GM21423 (cell line): ENCODE measurements at regions not wholly inside any gene's neighbourhood (a gene's known extent, or its start where the extent isn't known, plus 50 kb on each side); places are given as distances from the start of the nearest gene placed in this dataset.

Source experiments
- ATAC-seq: cut with Tn5 transposase; IDR thresholded peaks from one replicate; pipeline ENCODE4 v1.9.1; 2021; ENCODE audit warnings: mild to moderate bottlenecking, moderate library complexity; ENCODE audit not compliant: unreplicated experiment

DNA sequence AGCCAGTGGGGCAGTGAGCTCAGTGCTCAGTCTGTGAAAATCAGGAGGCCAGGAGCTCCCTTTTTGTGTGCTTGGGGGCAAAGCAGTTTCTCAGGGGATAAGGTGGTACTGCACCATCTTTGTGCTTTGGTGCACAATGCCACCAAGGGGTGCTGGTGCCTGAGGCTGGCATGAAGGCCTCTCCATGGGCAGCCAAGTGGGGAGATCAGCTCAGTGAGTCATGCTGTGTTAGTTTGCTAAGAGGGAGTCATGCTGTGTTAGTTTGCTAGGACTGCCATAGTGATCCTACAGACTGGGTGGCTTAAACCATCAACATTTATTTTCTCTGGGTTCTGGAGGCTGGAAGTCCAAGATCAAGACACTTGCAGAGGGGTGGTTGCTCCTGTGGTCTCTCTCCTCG is 428.1 kb downstream of the PRDM2 start:
- no peak for ATAC-seq

DNA sequence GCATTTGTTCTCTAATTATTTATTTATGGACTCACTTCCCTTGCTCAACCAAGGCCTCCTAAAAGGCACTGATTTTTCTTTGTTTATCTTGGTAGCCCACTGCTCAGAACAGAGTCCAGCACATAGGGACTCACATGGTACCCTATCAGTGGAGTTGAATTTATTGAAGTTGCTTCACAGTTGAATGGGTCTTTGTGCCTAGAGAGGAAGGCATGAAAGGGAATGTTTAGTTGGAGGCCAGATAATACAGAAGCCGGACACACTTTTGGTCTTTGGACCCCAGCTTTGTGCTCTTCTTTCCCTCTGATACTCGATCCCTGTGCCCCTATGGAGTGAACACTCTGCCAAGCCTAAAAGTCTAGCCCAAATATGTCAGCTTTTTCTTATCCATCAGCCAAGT is 429.0 kb downstream of the PRDM2 start:
- no peak for ATAC-seq

DNA sequence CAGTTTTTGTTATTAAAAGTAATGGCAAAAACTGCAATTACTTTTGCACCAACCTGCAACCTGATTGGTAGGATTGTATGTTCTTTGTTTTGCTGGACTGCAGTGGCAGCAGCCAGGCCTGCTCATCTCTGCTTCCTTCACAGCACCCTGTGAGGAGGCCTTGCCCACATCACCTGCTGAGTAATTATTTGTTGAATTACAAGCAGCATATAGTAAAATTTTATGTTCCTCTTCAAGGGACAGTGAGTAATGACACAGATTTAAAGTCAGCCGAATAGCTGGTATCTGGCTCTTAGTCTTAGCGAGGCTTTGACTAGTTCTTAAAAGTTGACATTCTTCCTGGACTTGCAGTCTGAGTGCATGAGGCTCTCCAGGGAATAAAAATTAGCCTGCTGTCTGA is 435.1 kb downstream of the PRDM2 start:
- no peak for ATAC-seq

GRCh38 chr1:14136152-14136763 is 436.3 kb downstream of the PRDM2 start:
- ATAC-seq, result no peak

GRCh38 chr1:14136881-14137280 is 436.9 kb downstream of the PRDM2 start:
- no peak for ATAC-seq

GRCh38 chr1:14137411-14138134 is 437.6 kb downstream of the PRDM2 start:
- ATAC-seq, result no peak

DNA sequence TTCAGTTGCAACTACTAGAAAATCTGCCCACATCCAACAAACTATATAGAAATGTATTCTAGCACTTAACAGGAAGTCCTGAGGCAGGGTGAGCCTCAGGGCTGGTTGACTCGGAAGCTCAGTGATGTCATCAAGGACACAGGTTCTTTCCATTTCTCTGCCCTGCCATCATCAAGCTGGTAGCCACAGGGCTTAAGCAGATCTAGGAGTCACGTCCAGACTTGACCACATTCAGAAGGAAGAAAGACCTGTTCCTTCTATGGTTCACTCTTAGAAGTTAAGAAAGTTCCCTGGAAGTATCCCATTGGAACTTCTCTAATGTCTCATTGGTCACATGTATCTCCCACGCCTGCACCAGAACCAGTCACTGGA is 438.1 kb downstream of the PRDM2 start:
- ATAC-seq, result no peak

DNA sequence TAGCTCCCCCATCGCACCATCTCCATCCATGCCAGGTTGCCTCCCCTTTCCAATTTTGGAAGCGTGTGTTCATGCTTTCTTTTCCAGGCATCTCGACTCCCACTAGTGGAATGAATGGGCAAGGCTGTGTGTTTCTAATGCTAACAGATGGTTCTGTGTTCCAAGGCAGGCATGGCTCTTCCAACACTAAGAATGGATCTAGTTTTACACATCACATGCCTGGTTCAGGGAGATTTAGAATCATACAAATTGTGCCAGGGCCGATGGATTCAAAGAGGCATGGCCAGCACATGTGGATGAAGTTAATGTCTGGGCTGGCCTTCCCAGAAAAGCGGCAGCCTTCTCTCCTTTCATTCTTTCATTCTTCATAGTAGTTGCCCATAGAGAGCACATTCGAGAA is 438.7 kb downstream of the PRDM2 start:
- ATAC-seq, result no peak

- ATAC-seq, result no peak
Measured at GRCh38 chr1:14140831-14141401, 440.9 kb downstream of the PRDM2 start.

DNA sequence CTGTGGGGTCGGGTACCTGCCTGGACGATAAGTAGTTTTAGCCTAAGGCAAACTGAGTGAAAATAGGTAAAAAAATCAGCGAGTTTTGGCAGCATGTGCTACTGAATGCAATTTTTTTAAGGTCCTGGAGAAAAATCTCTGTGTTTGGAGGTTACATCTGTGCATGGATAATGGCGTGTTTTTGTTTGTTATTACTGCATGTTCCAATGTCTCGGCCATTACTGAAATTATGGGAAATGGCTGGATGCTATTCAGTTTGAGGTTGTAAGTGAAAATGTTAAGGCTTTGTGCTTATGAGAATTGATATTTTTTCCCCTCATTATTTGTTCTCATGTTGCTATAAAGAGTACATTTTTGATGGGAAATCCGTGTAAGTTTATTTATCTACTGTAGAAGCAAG is 441.7 kb downstream of the PRDM2 start:
- ATAC-seq, result no peak

- ATAC-seq, result no peak
Measured at GRCh38 chr1:14142397-14143100, 442.6 kb downstream of the PRDM2 start.

DNA sequence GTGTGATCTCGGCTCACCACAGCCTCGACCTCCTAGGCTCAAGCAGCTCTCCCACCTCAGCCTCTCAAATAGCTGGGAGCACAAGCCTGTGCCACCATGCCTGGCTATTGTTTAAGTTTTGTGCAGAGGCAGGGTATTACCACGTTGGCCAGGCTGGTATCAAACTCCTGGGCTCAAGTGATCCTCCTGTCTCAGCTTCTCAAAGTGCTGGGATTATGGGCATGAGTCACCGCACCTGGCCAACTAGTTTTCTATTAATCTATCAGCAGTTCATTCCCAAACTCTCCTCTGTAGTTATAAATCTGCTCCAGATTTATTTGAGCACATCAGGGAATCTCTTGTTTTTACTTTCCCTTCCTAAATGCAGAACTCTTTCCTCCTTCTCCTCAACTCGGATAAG is 443.8 kb downstream of the PRDM2 start:
- ATAC-seq, result no peak

DNA sequence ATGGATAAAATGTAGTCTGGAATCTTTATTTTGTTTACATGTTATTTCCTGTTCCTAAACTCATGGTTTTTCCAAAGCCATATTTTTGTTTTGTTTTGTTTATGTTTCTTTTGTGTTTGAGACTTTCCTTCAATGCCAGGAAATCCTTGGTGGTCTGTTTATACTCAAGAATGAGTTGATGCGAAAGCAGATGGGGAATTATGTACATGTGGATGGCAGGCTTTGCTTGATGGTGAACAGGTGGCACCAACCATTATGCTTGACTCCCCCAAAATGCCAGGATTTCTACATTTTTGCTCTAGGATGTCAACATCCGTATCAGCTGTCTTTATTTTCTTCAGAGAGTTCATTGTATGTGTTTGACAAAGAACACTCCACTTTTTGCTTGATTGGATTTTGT is 448.5 kb downstream of the PRDM2 start:
- no peak for ATAC-seq

DNA sequence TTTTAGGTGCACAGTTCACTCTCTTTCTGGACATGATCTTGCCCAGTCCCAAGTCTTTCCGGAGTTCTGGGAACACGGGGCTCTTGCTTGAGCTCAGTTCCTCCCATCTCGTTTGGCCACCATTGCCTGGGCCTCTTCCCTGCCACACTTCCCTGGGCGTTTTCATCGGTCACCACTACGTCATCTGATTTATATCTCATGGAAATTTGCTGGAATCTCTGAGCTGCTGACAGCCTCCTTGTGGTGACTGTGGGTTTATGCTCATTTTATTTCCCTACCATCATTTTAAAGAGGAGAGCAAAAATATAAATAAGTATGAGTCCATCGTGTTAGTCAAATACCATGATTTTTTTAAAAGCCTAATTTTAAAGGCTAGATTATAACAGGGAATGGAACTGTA is 449.1 kb upstream of the KAZN start:
- no peak for ATAC-seq

DNA sequence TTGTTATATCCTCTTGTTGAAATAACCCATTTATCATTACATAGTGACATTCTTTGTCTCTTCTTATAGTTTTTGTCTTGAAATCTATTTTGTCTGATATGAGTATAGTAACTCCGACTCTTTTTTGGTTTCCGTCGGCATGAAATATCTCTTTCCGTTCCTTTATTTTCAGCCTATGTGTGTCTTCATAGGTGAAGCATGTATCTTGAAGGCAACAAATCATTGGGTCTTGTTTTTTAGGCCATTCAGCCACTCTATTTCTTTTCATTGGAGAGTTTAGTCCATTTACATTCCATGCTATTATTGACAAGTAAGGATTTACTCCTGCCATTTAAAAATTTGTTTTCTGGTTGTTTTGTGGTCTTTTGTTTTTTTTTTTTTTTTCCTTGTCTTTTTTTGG is 441.9 kb upstream of the KAZN start:
- no peak for ATAC-seq

GRCh38 chr1:14160781-14161180 is 437.7 kb upstream of the KAZN start:
- ATAC-seq, result no peak

DNA sequence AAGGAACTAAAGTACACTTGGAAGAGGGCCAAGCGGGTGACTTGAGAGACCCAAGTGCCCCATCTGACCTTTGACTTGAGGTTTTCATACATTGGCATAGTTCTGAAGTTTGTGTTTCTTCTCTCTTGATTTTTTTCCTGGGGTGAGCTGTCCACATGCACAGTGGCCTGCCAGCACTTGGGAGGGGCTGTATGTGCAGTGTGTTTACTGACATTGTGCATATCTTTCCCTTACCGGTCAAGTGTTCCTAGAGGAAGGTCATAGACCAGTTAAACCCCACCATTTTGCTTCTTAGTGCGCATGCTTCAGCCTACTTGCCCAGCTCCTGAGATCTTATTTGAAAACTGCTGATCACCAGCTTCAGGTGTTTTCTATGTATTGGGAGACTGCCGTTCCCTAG is 435.2 kb upstream of the KAZN start:
- no peak for ATAC-seq

DNA sequence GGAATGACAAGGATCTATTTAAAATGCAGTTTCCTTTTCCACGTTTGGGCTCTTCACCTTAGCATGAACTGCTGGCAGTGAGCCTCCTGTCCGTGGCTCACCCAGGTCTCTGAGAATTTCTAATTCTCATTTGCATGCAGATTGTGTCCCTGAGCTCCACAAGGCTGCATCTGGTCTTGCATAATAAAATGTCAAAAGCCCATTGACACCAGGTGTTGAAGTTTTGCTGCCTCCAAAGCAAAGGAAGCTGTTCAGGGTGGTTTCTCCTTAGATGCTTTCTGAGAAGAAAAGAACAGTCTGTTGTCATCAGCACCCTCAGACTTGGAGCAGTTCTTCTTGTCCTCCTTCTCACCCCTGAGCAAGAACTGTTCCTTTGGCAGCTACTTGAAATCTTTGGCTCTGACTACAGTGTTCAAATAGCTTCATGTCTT is 433.1 kb upstream of the KAZN start:
- no peak for ATAC-seq

GRCh38 chr1:14167884-14168283 is 430.6 kb upstream of the KAZN start:
- no peak for ATAC-seq

DNA sequence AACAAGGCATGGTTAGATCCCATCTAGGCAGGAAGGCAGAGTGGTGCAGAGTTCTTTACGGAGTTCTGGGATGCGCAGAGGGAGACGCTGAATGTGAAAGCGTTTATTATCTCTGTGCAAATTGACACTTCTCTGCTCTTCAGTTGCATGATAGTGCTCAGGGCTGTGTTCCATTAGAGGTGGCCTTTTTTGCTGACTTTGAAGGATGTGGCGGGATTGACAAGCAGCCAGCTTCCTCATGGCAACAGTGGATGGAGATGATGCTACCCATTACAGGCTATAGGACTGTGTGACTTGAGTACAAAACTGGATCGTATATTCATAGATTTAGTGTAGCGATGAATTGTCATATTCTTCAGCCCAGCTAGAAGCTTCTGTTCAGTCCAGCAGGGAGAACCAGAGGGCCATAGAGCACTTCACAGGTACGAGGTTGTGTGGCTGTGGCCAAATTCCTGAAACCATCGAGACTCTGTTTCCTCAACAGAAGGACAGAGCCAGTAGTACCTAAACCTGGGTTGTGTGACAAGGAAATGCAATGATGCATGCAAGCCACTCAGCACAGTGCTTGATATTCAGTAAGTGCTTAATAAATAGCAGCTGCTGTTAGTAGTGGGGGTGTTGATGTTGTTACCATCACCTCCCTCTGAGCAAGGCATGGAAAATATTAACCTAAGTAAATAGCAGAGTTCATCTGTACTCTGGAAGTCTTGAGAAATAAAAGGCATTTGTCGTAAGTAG is 430.0 kb upstream of the KAZN start:
- no peak for ATAC-seq

DNA sequence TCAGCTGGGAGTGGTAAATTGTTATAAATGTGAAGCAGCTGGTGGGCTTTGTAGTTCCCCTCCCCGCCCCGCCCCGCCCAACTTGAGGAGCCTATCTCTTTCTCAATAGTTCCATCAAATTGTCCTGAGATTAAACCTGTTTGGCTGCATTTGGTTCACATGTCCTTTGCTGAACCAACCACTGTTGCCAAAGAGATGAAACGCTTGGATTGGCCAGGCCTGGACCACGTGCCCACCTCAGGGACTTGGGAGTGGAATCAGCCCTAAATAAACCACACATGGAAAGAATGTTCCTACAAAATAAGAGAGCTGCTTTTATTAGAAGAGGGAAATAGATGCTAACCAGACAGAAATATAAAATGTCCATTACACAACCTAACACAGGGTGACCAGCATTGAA is 424.9 kb upstream of the KAZN start:
- ATAC-seq, result no peak
